ENCODE measurements at regions not wholly inside any gene's neighbourhood (a gene's known extent, or its start where the extent isn't known, plus 50 kb on each side); places are given as distances from the start of the nearest gene placed in this dataset.

DNA sequence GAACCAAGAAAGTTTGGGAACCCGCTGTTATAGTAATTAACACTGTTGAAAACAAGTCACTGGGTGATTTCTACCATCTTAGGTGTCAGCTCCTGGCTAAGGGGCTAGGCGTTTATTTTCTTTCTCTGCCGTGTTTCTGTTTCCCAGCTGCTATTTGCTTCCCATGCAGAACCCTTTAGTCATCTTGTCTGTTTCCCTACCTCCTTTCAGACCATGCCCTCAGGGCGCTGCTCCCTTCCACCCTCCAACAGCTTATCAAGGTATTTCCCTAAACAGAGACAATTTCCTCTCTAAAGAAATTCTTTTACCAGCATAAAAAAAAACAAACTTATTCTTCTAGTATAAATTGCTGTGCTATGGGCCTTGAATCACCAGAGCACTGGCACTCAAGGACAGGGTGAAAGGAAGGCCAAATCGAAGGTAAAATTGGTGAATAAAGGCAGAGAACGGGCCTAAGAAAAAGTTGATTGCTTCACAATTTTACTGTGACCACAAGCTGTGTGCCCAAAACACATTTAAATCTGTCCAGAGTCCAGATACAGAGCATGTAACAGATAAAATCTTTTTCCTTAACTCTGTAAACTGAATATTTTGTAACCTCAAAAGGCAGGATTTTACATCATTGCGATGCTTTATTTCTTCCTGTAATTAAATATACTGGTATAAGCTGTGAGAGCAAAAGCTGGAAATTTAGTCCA, 319.2 kb downstream of the ZNF621 start:
- Histone ChIP-seq H3K79me2 (ENCODE audit: control insufficient read depth in 1 of 2, insufficient read depth in 2 of 2, low read length in 2 of 2) (no peaks in the 10 kb centered on the region), H3K18ac (ENCODE audit: extremely low read depth, low read length) (no peak overlapping the region), H3K9me3 (ENCODE audit: insufficient read depth in 2 of 2, low read depth in 1 of 2, low read length in 1 of 2) (peaks cover 4% of the 10 kb centered on the region in 2 experiments; a peak in 1 of 4 replicates), H4K8ac (ENCODE audit: extremely low read depth, insufficient read depth, low read length) (no peak overlapping the region), H3K79me1 (ENCODE audit: low read depth, low read length) (no peaks in the 10 kb centered on the region), H3K36me3 (ENCODE audit: control insufficient read depth in 2 of 4, insufficient read depth in 4 of 4, low read length in 3 of 4) (no peaks in the 10 kb centered on the region), H4K20me1 (replicated peaks in 1 of 2; ENCODE audit: control insufficient read depth in 1 of 2, insufficient read depth in 2 of 2, low read length in 2 of 2) (no peaks in the 10 kb centered on the region), H2BK120ac (replicated peaks; ENCODE audit: low read depth, low read length) (no peak overlapping the region), H3K23me2 (ENCODE audit: low read depth, low read length) (no peaks in the 10 kb centered on the region; the same call in 1 of the 2 replicates), H2BK12ac (ENCODE audit: low read depth, low read length) (no peak overlapping the region; the same call in 1 of the 2 replicates), H2AK5ac (ENCODE audit: low read depth, low read length) (no peak overlapping the region), H3K4me1 (replicated peaks in 1 of 4; ENCODE audit: control insufficient read depth in 3 of 4, insufficient read depth in 4 of 4, low read length in 3 of 4) (peaks cover 6 to 10% (median 8%) of the 10 kb centered on the region in 4 experiments; a peak in 6 of 7 replicates), H2BK20ac (ENCODE audit: low read length) (no peak overlapping the region), H3K56ac (replicated peaks; ENCODE audit: insufficient read length, low read depth, low read length) (no peak overlapping the region), H4K91ac (replicated peaks; ENCODE audit: insufficient read length, low read length) (no peak overlapping the region), H3K4me3 (ENCODE audit: extremely low read depth in 1 of 4, insufficient read depth in 2 of 4, low read depth in 3 of 4, low read length in 4 of 4) (no peak overlapping the region), H2AFZ (ENCODE audit: low read length) (no peak overlapping the region), H4K5ac (ENCODE audit: insufficient read length, low read depth, low read length) (no peak overlapping the region), H3K14ac (ENCODE audit: insufficient read length) (no peak overlapping the region), H3K9ac (replicated peaks in 1 of 4; ENCODE audit: extremely low read depth in 1 of 4, low read depth in 3 of 4, low read length in 3 of 4) (no peak overlapping the region), H2BK15ac (ENCODE audit: low read length) (no peak overlapping the region), H3K23ac (ENCODE audit: insufficient read length) (no peak overlapping the region), H2BK5ac (ENCODE audit: low read depth, low read length) (no peak overlapping the region), H3K4me2 (ENCODE audit: insufficient read depth in 1 of 2, low read depth in 2 of 2, low read length in 2 of 2) (no peak overlapping the region), H3K4ac (replicated peaks; ENCODE audit: insufficient read length, low read depth, low read length) (no peak overlapping the region), H3K27ac (ENCODE audit: low read depth, low read length) (no peak overlapping the region), H3K27me3 (replicated peaks in 1 of 4; ENCODE audit: control insufficient read depth in 3 of 4, extremely low read depth in 1 of 4, insufficient read depth in 3 of 4, low read length in 3 of 4) (no peaks in the 10 kb centered on the region)
- FAIRE-seq (no peak), DNase-seq (ENCODE audit: low read depth in 1 of 2, low spot score in 2 of 2) (peak in 1 of 2 experiments; percentile 53)
- TF ChIP-seq CBX5 (IDR thresholded peaks at IDR 0.05; ENCODE audit: low read depth, low read length) (no peak), CTBP2 (IDR thresholded peaks at IDR 0.05; ENCODE audit: borderline replicate concordance, insufficient read depth, insufficient read length, low read length) (no peak), MAFK (IDR thresholded peaks at IDR 0.05; ENCODE audit: low read depth, low read length) (no peak), KDM4A (IDR thresholded peaks at IDR 0.05; ENCODE audit: low read depth, low read length, severe bottlenecking) (no peak), SIRT6 (IDR thresholded peaks at IDR 0.05; ENCODE audit: low read length) (no peak), SP1 (IDR thresholded peaks at IDR 0.05; ENCODE audit: low read depth, low read length) (no peak), GABPA (IDR thresholded peaks at IDR 0.05; ENCODE audit: borderline replicate concordance, insufficient read depth, low read length) (no peak), SIX5 (IDR thresholded peaks at IDR 0.05; ENCODE audit: low read depth, low read length) (no peak), HDAC6 (IDR thresholded peaks at IDR 0.05; ENCODE audit: low read depth, low read length) (no peak), CEBPB (IDR thresholded peaks at IDR 0.05; ENCODE audit: low read depth, low read length) (no peak), SAP30 (IDR thresholded peaks at IDR 0.05; ENCODE audit: insufficient read depth, insufficient replicate concordance, low read length) (no peak), NRF1 (IDR thresholded peaks at IDR 0.05; ENCODE audit: low read depth, low read length) (no peak)
- TF ChIP-seq, protein P1, sequence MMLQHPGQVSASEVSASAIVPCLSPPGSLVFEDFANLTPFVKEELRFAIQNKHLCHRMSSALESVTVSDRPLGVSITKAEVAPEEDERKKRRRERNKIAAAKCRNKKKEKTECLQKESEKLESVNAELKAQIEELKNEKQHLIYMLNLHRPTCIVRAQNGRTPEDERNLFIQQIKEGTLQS (IDR thresholded peaks at IDR 0.05; ENCODE audit: insufficient read depth, low read depth, low read length), result no peak
- CTCF ChIA-PET (ENCODE audit: partially characterized antibody), result interaction anchor here (0.6 kb wide), 1 partner anchor 15 kb away, joined by 3 read pairs; no protein-coding TSS in a partner anchor
- 90% methylated on average over 7 of the region's 7 CpGs; no CpG with 5 or more reads in 1 of the 2 experiments for WGBS, 2 experiments (ENCODE audit: extremely low coverage in 1 of 2, insufficient coverage in 1 of 2, insufficient read length in 1 of 2, insufficient replicate concordance in 2 of 2, low coverage in 1 of 2, low lambda C conversion rate in 2 of 2, missing lambda C conversion rate in 1 of 2)
- POLR2A ChIA-PET (ENCODE audit: partially characterized antibody), result no interaction called here
